ENCODE measurements at regions not wholly inside any gene's neighbourhood (a gene's known extent, or its start where the extent isn't known, plus 50 kb on each side); places are given as distances from the start of the nearest gene placed in this dataset.

- no peak for TF ChIP-seq CTCF (IDR thresholded peaks at IDR 0.05)
- no peak for DNase-seq
- H3K4me3 Mint-ChIP-seq, result no peak overlapping the region
- Histone ChIP-seq H3K9me3 (ENCODE audit: control insufficient read depth, insufficient read depth, low read length) (peaks cover 2% of the 10 kb centered on the region), H3K4me3 (ENCODE audit: low read length) (no peak overlapping the region), H3K36me3 (ENCODE audit: control insufficient read depth, insufficient read depth, low read length) (no peaks in the 10 kb centered on the region), H3K27ac (ENCODE audit: low read length) (no peak overlapping the region), H3K4me1 (ENCODE audit: control insufficient read depth, insufficient read depth, low read length) (no peaks in the 10 kb centered on the region), H3K27me3 (ENCODE audit: control insufficient read depth, insufficient read depth, low read length) (no peaks in the 10 kb centered on the region)
- no peaks in the 10 kb centered on the region for H3K36me3 Mint-ChIP-seq
- H3K27me3 Mint-ChIP-seq (ENCODE audit: low read depth in 2 of 2), result no peaks in the 10 kb centered on the region
- 97% methylated on average over 3 of the region's 5 CpGs for WGBS (ENCODE audit: insufficient coverage)
- H3K27ac Mint-ChIP-seq, result no peak overlapping the region
- ATAC-seq, result no peak
- H3K4me1 Mint-ChIP-seq, result no peaks in the 10 kb centered on the region
- peaks cover 14 to 15% of the 10 kb centered on the region in 2 donors for H3K9me3 Mint-ChIP-seq
- intact Hi-C loops (cut with micrococcal nuclease), result no loop called here
Measured at GRCh38 chr3:6771171-6771570, 89.7 kb upstream of the GRM7 start.

- DNase-seq, result no peak
- H3K27me3 ChIP-seq (ENCODE audit: control insufficient read depth, insufficient read depth, low read length), result no peaks in the 10 kb centered on the region
Measured at GRCh38 chr3:6779140-6779539, 81.8 kb upstream of the GRM7 start.

GRCh38 chr3:6781092-6781491 lies 79.8 kb upstream of the GRM7 start:
- peaks cover 12 to 13% of the 10 kb centered on the region in 2 donors for H3K9me3 Mint-ChIP-seq

More at GRCh38 chr3:6779140-6779539, 81.8 kb upstream of the GRM7 start:
- Mint-ChIP-seq H3K27me3 (ENCODE audit: low read depth in 2 of 2) (no peaks in the 10 kb centered on the region), H3K4me3 (no peak overlapping the region), H3K9me3 (peaks cover 14 to 15% of the 10 kb centered on the region in 2 donors), H3K4me1 (no peaks in the 10 kb centered on the region), H3K36me3 (no peaks in the 10 kb centered on the region), H3K27ac (no peak overlapping the region)
- TF ChIP-seq CTCF (IDR thresholded peaks at IDR 0.05), result no peak
- WGBS (ENCODE audit: insufficient coverage), result 91% methylated on average over 6 of the region's 6 CpGs
- Histone ChIP-seq H3K36me3 (ENCODE audit: control insufficient read depth, insufficient read depth, low read length) (no peaks in the 10 kb centered on the region), H3K4me1 (ENCODE audit: control insufficient read depth, insufficient read depth, low read length) (no peaks in the 10 kb centered on the region), H3K4me3 (ENCODE audit: low read length) (no peak overlapping the region), H3K9me3 (ENCODE audit: control insufficient read depth, insufficient read depth, low read length) (peaks cover 3% of the 10 kb centered on the region), H3K27ac (ENCODE audit: low read length) (no peak overlapping the region)
- intact Hi-C loops (cut with micrococcal nuclease), result no loop called here
- no peak for ATAC-seq

More at GRCh38 chr3:6781092-6781491, 79.8 kb upstream of the GRM7 start:
- Histone ChIP-seq H3K36me3 (ENCODE audit: control insufficient read depth, insufficient read depth, low read length) (no peaks in the 10 kb centered on the region), H3K27ac (ENCODE audit: low read length) (no peak overlapping the region), H3K27me3 (ENCODE audit: control insufficient read depth, insufficient read depth, low read length) (no peaks in the 10 kb centered on the region), H3K4me3 (ENCODE audit: low read length) (no peak overlapping the region), H3K4me1 (ENCODE audit: control insufficient read depth, insufficient read depth, low read length) (no peaks in the 10 kb centered on the region), H3K9me3 (ENCODE audit: control insufficient read depth, insufficient read depth, low read length) (peaks cover 2% of the 10 kb centered on the region)
- WGBS (ENCODE audit: insufficient coverage), result 80% methylated on average over 3 of the region's 3 CpGs
- Mint-ChIP-seq H3K27ac (no peak overlapping the region), H3K4me1 (no peaks in the 10 kb centered on the region), H3K27me3 (ENCODE audit: low read depth in 2 of 2) (no peaks in the 10 kb centered on the region), H3K4me3 (no peak overlapping the region), H3K36me3 (no peaks in the 10 kb centered on the region)
- no peak for DNase-seq
- no peak for TF ChIP-seq CTCF (IDR thresholded peaks at IDR 0.05)
- ATAC-seq, result no peak
- intact Hi-C loops (cut with micrococcal nuclease), result no loop called here

Measured in natural killer cell (primary cell).